ENCODE measurements at regions not wholly inside any gene's neighbourhood (a gene's known extent, or its start where the extent isn't known, plus 50 kb on each side); places are given as distances from the start of the nearest gene placed in this dataset.

DNA sequence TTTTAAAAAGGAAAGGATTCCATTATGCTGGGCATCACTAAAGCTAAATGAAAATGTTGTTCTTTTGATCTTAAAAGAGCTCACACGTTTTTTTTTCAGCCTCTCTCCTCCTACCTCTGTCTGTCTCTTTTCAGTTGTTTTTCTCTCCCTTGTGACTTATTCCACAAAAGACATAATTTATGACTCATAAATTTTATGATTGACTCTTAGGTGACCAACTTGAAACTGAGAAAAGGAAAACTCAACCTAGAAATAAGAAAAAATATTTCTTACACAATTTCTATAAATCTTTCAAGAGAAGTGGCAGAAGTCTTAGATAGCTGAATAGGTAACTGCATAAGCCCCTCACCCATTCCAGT lies 227.7 kb upstream of the DDHD1 start:
- POLR2A ChIA-PET = no interaction called here
- Histone ChIP-seq H3K9ac (ENCODE audit: low read length) (no peak overlapping the region), H2AFZ (ENCODE audit: insufficient read depth, low read depth, low read length, poor library complexity, severe bottlenecking) (no peak overlapping the region), H3K4me1 (ENCODE audit: control insufficient read depth in 2 of 2, insufficient read depth in 2 of 2, low read length in 2 of 2) (no peaks in the 10 kb centered on the region), H3K27me3 (replicated peaks in 1 of 4; ENCODE audit: control extremely low read depth in 1 of 4, control insufficient read depth in 3 of 4, insufficient read depth in 4 of 4, low read length in 3 of 4) (no peaks in the 10 kb centered on the region), H4K20me1 (ENCODE audit: control insufficient read depth, insufficient read depth, low read length, poor library complexity, severe bottlenecking) (no peaks in the 10 kb centered on the region), H3K79me2 (ENCODE audit: control insufficient read depth, insufficient read depth, low read length) (no peaks in the 10 kb centered on the region), H3K27ac (ENCODE audit: low read length in 2 of 2) (no peak overlapping the region), H3K36me3 (replicated peaks in 1 of 2; ENCODE audit: control extremely low read depth in 1 of 2, control insufficient read depth in 1 of 2, extremely low read depth in 1 of 2, insufficient read depth in 2 of 2, low read length in 1 of 2) (no peaks in the 10 kb centered on the region), H3K9me3 (ENCODE audit: control extremely low read depth in 1 of 3, control insufficient read depth in 2 of 3, insufficient read depth in 1 of 3, low read length in 2 of 3) (no peaks in the 10 kb centered on the region), H3K4me3 (ENCODE audit: control extremely low read depth in 1 of 5, extremely low read depth in 1 of 5, insufficient read depth in 1 of 5, low read depth in 2 of 5, low read length in 4 of 5) (no peak overlapping the region), H3K4me2 (replicated peaks; ENCODE audit: low read depth, low read length, poor library complexity, severe bottlenecking) (no peak overlapping the region)
- no CpG with 5 or more reads among the region's 1 CpG for WGBS (ENCODE audit: insufficient coverage)
- ATAC-seq (ENCODE audit: low read depth) (no peak), DNase-seq (no peak)
- TF ChIP-seq, protein P1, sequence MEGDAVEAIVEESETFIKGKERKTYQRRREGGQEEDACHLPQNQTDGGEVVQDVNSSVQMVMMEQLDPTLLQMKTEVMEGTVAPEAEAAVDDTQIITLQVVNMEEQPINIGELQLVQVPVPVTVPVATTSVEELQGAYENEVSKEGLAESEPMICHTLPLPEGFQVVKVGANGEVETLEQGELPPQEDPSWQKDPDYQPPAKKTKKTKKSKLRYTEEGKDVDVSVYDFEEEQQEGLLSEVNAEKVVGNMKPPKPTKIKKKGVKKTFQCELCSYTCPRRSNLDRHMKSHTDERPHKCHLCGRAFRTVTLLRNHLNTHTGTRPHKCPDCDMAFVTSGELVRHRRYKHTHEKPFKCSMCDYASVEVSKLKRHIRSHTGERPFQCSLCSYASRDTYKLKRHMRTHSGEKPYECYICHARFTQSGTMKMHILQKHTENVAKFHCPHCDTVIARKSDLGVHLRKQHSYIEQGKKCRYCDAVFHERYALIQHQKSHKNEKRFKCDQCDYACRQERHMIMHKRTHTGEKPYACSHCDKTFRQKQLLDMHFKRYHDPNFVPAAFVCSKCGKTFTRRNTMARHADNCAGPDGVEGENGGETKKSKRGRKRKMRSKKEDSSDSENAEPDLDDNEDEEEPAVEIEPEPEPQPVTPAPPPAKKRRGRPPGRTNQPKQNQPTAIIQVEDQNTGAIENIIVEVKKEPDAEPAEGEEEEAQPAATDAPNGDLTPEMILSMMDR (IDR thresholded peaks at IDR 0.05) = no peak
- no peak for TF ChIP-seq EZH2 (IDR thresholded peaks at IDR 0.05; ENCODE audit: borderline replicate concordance, insufficient read depth, low read depth, low read length, poor library complexity, severe bottlenecking)
- intact Hi-C loops (cut with micrococcal nuclease) = no loop called here
- CTCF ChIA-PET = no interaction called here
- Mint-ChIP-seq H3K4me3 (no peak overlapping the region), H3K4me1 (no peaks in the 10 kb centered on the region), H3K27me3 (no peaks in the 10 kb centered on the region), H3K27ac (no peak overlapping the region), H3K9me3 (ENCODE audit: insufficient read depth) (no peaks in the 10 kb centered on the region)

DNA sequence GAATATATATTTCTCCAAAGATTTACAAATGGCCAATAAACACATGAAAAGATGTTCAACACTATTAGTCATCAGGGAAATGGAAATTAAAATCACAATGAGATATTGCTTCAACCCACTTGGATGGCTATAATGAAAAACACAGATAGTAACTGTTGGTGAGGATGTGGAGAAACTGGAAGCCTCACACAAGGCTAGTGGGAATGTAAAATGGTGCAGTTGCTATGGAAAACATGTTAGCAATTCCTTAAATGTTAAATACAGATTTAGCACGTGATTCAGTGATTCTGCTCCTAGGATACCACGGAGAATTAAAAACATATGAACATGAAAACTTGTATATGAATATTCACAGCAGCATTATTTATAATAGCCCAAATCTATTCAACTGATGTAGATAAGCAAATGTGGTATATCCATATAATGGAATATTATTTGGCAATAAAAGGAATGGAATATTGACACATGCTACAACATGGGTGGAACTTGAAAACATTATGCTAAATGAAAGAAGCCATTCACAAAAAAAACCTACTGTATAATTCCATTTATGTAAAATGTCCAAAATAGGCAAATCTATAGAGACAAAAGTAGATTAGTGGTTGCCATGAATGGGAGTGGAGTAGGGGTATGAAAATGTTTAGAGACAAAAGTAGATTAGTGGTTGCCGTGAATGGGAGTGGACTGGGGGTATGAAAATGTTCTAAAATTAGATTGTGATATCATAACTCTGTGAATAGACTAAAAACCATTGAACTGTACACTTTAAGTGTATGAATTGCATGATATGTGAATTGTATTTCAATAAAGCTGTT lies 227.1 kb upstream of the DDHD1 start:
- H3K27ac Mint-ChIP-seq = no peak overlapping the region
- Histone ChIP-seq H3K36me3 (replicated peaks in 1 of 2; ENCODE audit: control extremely low read depth in 1 of 2, control insufficient read depth in 1 of 2, extremely low read depth in 1 of 2, insufficient read depth in 2 of 2, low read length in 1 of 2) (no peaks in the 10 kb centered on the region), H3K9me3 (ENCODE audit: control extremely low read depth in 1 of 3, control insufficient read depth in 2 of 3, insufficient read depth in 1 of 3, low read length in 2 of 3) (no peaks in the 10 kb centered on the region), H4K20me1 (ENCODE audit: control insufficient read depth, insufficient read depth, low read length, poor library complexity, severe bottlenecking) (no peaks in the 10 kb centered on the region), H3K9ac (ENCODE audit: low read length) (no peak overlapping the region), H3K79me2 (ENCODE audit: control insufficient read depth, insufficient read depth, low read length) (no peaks in the 10 kb centered on the region), H2AFZ (ENCODE audit: insufficient read depth, low read depth, low read length, poor library complexity, severe bottlenecking) (no peak overlapping the region), H3K4me2 (replicated peaks; ENCODE audit: low read depth, low read length, poor library complexity, severe bottlenecking) (no peak overlapping the region), H3K27ac (ENCODE audit: low read length in 2 of 2) (no peak overlapping the region), H3K4me1 (ENCODE audit: control insufficient read depth in 2 of 2, insufficient read depth in 2 of 2, low read length in 2 of 2) (no peaks in the 10 kb centered on the region), H3K27me3 (replicated peaks in 1 of 4; ENCODE audit: control extremely low read depth in 1 of 4, control insufficient read depth in 3 of 4, insufficient read depth in 4 of 4, low read length in 3 of 4) (no peaks in the 10 kb centered on the region), H3K4me3 (ENCODE audit: control extremely low read depth in 1 of 5, extremely low read depth in 1 of 5, insufficient read depth in 1 of 5, low read depth in 2 of 5, low read length in 4 of 5) (no peak overlapping the region)
- no peak for TF ChIP-seq EZH2 (IDR thresholded peaks at IDR 0.05; ENCODE audit: borderline replicate concordance, insufficient read depth, low read depth, low read length, poor library complexity, severe bottlenecking)
- TF ChIP-seq, protein P1 (IDR thresholded peaks at IDR 0.05) = no peak
- H3K27me3 Mint-ChIP-seq = no peaks in the 10 kb centered on the region
- ATAC-seq (ENCODE audit: low read depth) (no peak), DNase-seq (no peak)
- intact Hi-C loops (cut with micrococcal nuclease) = no loop called here
- H3K4me3 Mint-ChIP-seq = no peak overlapping the region
- no CpG with 5 or more reads among the region's 3 CpGs for WGBS (ENCODE audit: insufficient coverage)
- POLR2A ChIA-PET = no interaction called here
- H3K4me1 Mint-ChIP-seq = no peaks in the 10 kb centered on the region
- CTCF ChIA-PET = no interaction called here
- no peaks in the 10 kb centered on the region for H3K9me3 Mint-ChIP-seq (ENCODE audit: insufficient read depth)

Data from B cell (primary cell).